HUES48 (cell line): ENCODE measurements at regions not wholly inside any gene's neighbourhood (a gene's known extent, or its start where the extent isn't known, plus 50 kb on each side); places are given as distances from the start of the nearest gene placed in this dataset.
A peak's percentile ranks its signal among the peaks of the same experiment; 100 is the strongest.
"Not testable (repeated sequence)": the region's sequence is repeated elsewhere in the genome, so short reads cannot be mapped to it uniquely, and the experiment has no call there.

Source experiments
- H3K27ac ChIP-seq: one replicate; pipeline ENCODE4 v1.7.0; 2013; ENCODE audit warnings: low read depth, low read length, inconsistent platforms
- H3K27me3 ChIP-seq: 2 replicates; pipeline ENCODE4 v1.6.1; 2013; ENCODE audit warnings: mild to moderate bottlenecking, low read length; ENCODE audit not compliant: control insufficient read depth, insufficient read depth
- H3K36me3 ChIP-seq: 2 replicates; pipeline ENCODE4 v1.6.1; 2013; ENCODE audit warnings: low read length; ENCODE audit not compliant: control insufficient read depth, insufficient read depth
- H3K4me1 ChIP-seq: 2 replicates; pipeline ENCODE4 v1.6.1; 2013; ENCODE audit warnings: mild to moderate bottlenecking, low read length; ENCODE audit not compliant: control insufficient read depth, insufficient read depth
- H3K4me3 ChIP-seq: 2 replicates; pipeline ENCODE4 v1.5.1; 2013; ENCODE audit warnings: mild to moderate bottlenecking, low read depth, low read length
- H3K9ac ChIP-seq: 2 replicates; pipeline ENCODE4 v1.6.1; 2013; ENCODE audit warnings: mild to moderate bottlenecking, low read depth, low read length, moderate library complexity
- H3K9me3 ChIP-seq: 2 replicates; pipeline ENCODE4 v1.6.1; 2013; ENCODE audit warnings: low read length; ENCODE audit not compliant: control insufficient read depth, insufficient read depth

GRCh38 chr2:208687720-208688119 lies 281.1 kb downstream of the PTH2R start:
- H3K27me3 ChIP-seq, H3K4me3 ChIP-seq, H3K4me1 ChIP-seq, H3K27ac ChIP-seq, H3K36me3 ChIP-seq, H3K9ac ChIP-seq: not testable (repeated sequence)
- H3K9me3 ChIP-seq: peaks cover 20% of the 10 kb centered on the region

GRCh38 chr2:208698114-208698513 lies 291.5 kb downstream of the PTH2R start:
- H3K4me3 ChIP-seq: no peak overlapping the region
- no peaks in the 10 kb centered on the region for H3K36me3 ChIP-seq
- H3K27ac ChIP-seq: no peak overlapping the region
- H3K27me3 ChIP-seq: no peaks in the 10 kb centered on the region
- H3K4me1 ChIP-seq: peaks cover 10% of the 10 kb centered on the region
- no peaks in the 10 kb centered on the region for H3K9me3 ChIP-seq
- H3K9ac ChIP-seq: no peak overlapping the region

DNA sequence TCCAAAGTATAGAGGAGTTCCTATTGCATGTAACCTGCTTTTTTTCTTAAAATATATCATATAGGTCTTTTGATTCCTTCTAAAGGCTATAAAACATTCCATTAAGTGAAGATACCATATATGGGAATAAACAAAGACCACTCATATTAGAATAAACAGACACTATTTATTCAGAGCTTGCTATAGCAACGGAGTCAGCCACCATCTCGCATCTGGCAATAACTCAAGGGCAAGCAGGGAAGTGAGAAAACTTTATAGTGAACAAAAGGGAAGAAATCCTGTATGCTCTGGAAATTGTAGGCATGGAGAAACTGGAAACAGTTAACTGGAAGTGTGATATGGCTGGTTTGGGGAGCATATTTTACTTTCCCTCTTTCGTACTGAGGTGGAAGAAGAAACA lies 301.9 kb downstream of the PTH2R start:
- H3K9ac ChIP-seq: no peak overlapping the region
- H3K9me3 ChIP-seq: no peaks in the 10 kb centered on the region

DNA sequence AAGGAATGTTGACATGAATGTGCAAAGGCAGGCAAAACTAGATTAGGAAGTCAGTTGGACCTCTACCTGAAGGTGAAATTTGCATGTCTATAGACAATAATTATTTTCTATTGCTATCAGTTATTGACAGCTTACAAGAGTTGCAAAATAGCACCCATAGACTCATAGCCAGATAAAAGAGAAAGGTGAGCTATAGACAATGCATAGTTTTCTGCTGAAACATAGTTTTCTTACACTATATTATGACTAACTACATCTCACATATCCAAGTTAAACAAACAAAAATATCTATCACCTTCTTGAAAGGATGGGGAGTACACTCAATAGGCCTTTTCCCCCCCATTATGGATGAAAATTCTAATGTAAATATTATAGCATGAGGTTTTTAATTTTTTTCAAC lies 305.0 kb downstream of the PTH2R start:
- Histone ChIP-seq H3K9me3 (no peaks in the 10 kb centered on the region), H3K36me3 (no peaks in the 10 kb centered on the region), H3K4me1 (no peaks in the 10 kb centered on the region), H3K4me3 (no peak overlapping the region), H3K27ac (no peak overlapping the region), H3K27me3 (no peaks in the 10 kb centered on the region), H3K9ac (no peak overlapping the region)

More for the DNA sequence above, 301.9 kb downstream of the PTH2R start:
- no peak overlapping the region for H3K27ac ChIP-seq
- H3K36me3 ChIP-seq: no peaks in the 10 kb centered on the region
- no peaks in the 10 kb centered on the region for H3K4me1 ChIP-seq
- H3K27me3 ChIP-seq: no peaks in the 10 kb centered on the region
- H3K4me3 ChIP-seq: no peak overlapping the region

GRCh38 chr2:208713066-208713745 lies 306.6 kb downstream of the PTH2R start:
- Histone ChIP-seq H3K4me3 (no peak overlapping the region), H3K27me3 (no peaks in the 10 kb centered on the region), H3K4me1 (no peaks in the 10 kb centered on the region), H3K9ac (no peak overlapping the region), H3K36me3 (no peaks in the 10 kb centered on the region), H3K27ac (peak overlapping the region; percentile 24), H3K9me3 (no peaks in the 10 kb centered on the region)

- Histone ChIP-seq H3K27me3 (no peaks in the 10 kb centered on the region), H3K36me3 (no peaks in the 10 kb centered on the region), H3K27ac (no peak overlapping the region), H3K9me3 (no peaks in the 10 kb centered on the region), H3K4me1 (no peaks in the 10 kb centered on the region), H3K9ac (no peak overlapping the region), H3K4me3 (no peak overlapping the region)
Observed at GRCh38 chr2:208718828-208719227, 312.2 kb downstream of the PTH2R start.

GRCh38 chr2:208722731-208723130 lies 316.1 kb downstream of the PTH2R start:
- Histone ChIP-seq H3K36me3 (no peaks in the 10 kb centered on the region), H3K27me3 (no peaks in the 10 kb centered on the region), H3K4me1 (no peaks in the 10 kb centered on the region), H3K9me3 (no peaks in the 10 kb centered on the region), H3K27ac (no peak overlapping the region), H3K4me3 (no peak overlapping the region), H3K9ac (no peak overlapping the region)

DNA sequence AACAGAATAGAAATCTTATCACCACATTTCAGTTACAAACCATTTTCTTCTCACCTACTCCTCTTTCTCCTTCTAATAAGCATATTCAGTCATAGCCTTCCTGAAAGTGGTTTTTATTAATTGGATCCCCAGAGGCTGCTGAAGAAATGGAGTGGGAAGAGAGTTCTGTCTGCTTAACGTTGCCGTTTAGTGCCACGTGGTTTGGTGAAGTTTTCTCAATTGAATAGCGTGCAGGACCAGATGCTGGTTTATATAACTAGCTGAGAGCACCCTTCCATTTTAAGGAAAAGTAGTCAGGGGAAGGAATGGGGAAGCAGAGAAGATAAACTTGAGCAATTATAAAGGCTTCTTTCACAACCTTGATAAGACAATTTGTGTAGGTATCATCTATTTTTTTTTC lies 318.7 kb downstream of the PTH2R start:
- Histone ChIP-seq H3K27ac (no peak overlapping the region), H3K9me3 (no peaks in the 10 kb centered on the region), H3K9ac (no peak overlapping the region), H3K36me3 (no peaks in the 10 kb centered on the region), H3K4me3 (no peak overlapping the region), H3K27me3 (no peaks in the 10 kb centered on the region), H3K4me1 (no peaks in the 10 kb centered on the region)

DNA sequence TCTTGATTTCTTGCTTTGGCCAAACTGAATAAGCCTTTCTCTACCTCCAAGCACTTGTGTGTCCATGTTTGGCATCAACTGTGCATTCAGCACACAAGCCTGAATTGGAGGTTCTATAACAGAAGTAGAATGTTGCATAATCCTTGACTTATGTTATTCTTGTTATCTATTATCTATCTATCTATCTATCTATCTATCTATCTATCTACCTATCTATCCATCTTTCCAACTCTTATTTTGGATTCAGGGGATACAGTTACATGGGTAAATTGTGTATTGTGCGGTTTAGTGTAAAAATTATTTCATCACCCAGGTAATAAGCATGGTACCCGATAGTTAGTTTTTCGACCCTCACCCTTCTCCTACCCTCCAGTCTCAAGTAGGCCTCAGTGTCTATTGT lies 319.6 kb downstream of the PTH2R start:
- H3K9ac ChIP-seq: no peak overlapping the region
- H3K27me3 ChIP-seq: no peaks in the 10 kb centered on the region
- no peaks in the 10 kb centered on the region for H3K36me3 ChIP-seq
- H3K4me1 ChIP-seq: no peaks in the 10 kb centered on the region
- H3K9me3 ChIP-seq: no peaks in the 10 kb centered on the region
- no peak overlapping the region for H3K27ac ChIP-seq
- no peak overlapping the region for H3K4me3 ChIP-seq

DNA sequence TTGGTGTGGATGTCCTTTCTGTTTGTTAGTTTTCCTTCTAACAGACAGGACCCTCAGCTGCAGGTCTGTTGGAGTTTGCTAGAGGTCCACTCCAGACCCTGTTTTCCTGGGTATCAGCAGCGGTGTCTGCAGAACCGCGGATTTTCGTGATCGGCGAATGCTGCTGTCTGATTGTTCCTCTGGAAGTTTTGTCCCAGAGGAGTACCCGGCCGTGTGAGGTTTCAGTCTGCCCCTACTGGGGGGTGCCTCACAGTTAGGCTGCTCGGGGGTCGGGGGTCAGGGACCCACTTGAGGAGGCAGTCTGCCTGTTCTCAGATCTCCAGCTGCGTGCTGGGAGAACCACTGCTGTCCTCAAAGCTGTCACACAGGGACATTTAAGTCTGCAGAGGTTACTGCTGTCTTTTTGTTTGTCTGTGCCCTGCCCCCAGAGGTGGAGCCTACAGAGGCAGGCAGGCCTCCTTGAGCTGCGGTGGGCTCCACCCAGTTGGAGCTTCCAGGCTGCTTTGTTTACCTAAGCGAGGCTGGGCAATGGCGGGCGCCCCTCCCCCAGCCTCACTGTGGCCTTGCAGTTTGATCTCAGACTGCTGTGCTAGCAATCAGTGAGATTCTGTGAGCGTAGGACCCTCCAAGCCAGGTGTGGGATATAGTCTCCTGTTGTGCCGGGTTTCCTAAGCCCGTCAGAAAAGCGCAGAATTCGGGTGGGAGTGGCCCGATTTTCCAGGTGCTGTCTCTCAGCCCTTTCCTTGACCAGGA lies 345.2 kb downstream of the PTH2R start:
- not testable (repeated sequence) for H3K27ac ChIP-seq, H3K27me3 ChIP-seq, H3K4me1 ChIP-seq, H3K9me3 ChIP-seq, H3K36me3 ChIP-seq, H3K9ac ChIP-seq, H3K4me3 ChIP-seq

- peaks cover 8% of the 10 kb centered on the region for H3K9me3 ChIP-seq
- H3K9ac ChIP-seq: no peak overlapping the region
Observed at GRCh38 chr2:208757364-208757763, 350.8 kb downstream of the PTH2R start.

More at GRCh38 chr2:208757364-208757763, 350.8 kb downstream of the PTH2R start:
- no peaks in the 10 kb centered on the region for H3K36me3 ChIP-seq
- H3K27me3 ChIP-seq: no peaks in the 10 kb centered on the region
- no peak overlapping the region for H3K4me3 ChIP-seq
- H3K27ac ChIP-seq: no peak overlapping the region
- no peaks in the 10 kb centered on the region for H3K4me1 ChIP-seq
